Fibroblast of mammary gland (primary cell): ENCODE measurements at regions not wholly inside any gene's neighbourhood (a gene's known extent, or its start where the extent isn't known, plus 50 kb on each side); places are given as distances from the start of the nearest gene placed in this dataset.
"Not testable (repeated sequence)": the region's sequence is repeated elsewhere in the genome, so short reads cannot be mapped to it uniquely, and the experiment has no call there.

Experiments
- DNase-seq: peaks from one replicate; pipeline ENCODE4 v3.0.0-alpha.2; 2010; ENCODE audit warnings: low read depth
- H3K4me3 ChIP-seq: 2 replicates; pipeline ENCODE4 v1.5.1; 2011; ENCODE audit warnings: low read depth, mild to moderate bottlenecking, low read length, moderate library complexity; ENCODE audit not compliant: control insufficient read depth
- TF ChIP-seq, protein P1 (sequence below): conservative IDR thresholded peaks from 2 replicates; pipeline ENCODE4 v1.5.1; 2011; ENCODE audit warnings: low read depth, low read length, inconsistent platforms; ENCODE audit not compliant: control insufficient read depth, insufficient read depth

- no peak for DNase-seq
- TF ChIP-seq, protein P1, sequence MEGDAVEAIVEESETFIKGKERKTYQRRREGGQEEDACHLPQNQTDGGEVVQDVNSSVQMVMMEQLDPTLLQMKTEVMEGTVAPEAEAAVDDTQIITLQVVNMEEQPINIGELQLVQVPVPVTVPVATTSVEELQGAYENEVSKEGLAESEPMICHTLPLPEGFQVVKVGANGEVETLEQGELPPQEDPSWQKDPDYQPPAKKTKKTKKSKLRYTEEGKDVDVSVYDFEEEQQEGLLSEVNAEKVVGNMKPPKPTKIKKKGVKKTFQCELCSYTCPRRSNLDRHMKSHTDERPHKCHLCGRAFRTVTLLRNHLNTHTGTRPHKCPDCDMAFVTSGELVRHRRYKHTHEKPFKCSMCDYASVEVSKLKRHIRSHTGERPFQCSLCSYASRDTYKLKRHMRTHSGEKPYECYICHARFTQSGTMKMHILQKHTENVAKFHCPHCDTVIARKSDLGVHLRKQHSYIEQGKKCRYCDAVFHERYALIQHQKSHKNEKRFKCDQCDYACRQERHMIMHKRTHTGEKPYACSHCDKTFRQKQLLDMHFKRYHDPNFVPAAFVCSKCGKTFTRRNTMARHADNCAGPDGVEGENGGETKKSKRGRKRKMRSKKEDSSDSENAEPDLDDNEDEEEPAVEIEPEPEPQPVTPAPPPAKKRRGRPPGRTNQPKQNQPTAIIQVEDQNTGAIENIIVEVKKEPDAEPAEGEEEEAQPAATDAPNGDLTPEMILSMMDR: no peak
- H3K4me3 ChIP-seq: no peak overlapping the region
These were observed 506.8 kb upstream of the AUTS2 start for GRCh38 chr7:69091521-69091920.

GRCh38 chr7:69095127-69095526 lies 503.1 kb upstream of the AUTS2 start:
- TF ChIP-seq, protein P1: no peak
- DNase-seq: no peak
- H3K4me3 ChIP-seq: no peak overlapping the region

- TF ChIP-seq, protein P1: no peak
- no peak overlapping the region for H3K4me3 ChIP-seq
- DNase-seq: no peak
These were observed 502.6 kb upstream of the AUTS2 start for GRCh38 chr7:69095649-69096048.

DNA sequence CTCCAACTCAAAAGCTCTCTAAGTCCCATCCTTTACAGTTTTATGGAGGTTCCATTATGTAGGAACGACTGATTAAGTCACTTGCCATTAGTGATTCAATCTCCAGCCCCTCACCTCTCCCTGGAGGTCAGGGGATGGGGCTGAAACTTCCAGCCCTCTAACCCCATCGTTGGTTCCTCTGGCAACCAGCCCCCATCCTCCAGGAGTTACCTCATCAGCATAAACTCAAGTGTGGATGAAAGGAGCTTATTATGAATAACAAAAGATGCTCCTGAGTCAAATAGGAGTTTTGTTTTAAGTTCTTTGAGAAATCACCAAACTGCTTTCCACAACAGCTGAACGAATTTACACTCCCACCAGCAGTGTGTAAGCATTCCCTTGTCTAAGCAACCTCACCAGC lies 494.3 kb upstream of the AUTS2 start:
- TF ChIP-seq, protein P1: no peak
- H3K4me3 ChIP-seq: no peak overlapping the region
- no peak for DNase-seq

- no peak for DNase-seq
- TF ChIP-seq, protein P1: no peak
- H3K4me3 ChIP-seq: no peak overlapping the region
These were observed 493.2 kb upstream of the AUTS2 start for GRCh38 chr7:69105092-69105491.

DNA sequence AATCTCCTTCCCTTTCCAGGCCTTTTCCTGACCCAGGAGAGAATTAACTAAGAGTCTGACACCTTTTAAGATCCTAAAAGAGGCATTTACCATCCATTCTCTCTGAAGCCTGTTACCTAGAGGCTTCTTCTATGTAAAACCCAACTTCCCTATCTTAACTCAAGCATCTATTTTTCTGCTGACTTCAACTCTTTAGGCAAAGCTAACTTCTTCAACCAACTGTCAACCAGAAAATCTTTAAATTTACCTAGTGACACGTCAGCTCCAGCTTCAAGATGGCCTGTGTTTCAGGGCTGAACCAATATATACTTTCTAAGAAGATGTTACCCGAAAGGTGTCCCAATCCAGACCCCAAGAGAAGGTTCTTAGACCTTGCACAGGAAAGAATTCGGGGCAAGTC lies 492.3 kb upstream of the AUTS2 start:
- TF ChIP-seq, protein P1: no peak
- no peak for DNase-seq
- H3K4me3 ChIP-seq: no peak overlapping the region

DNA sequence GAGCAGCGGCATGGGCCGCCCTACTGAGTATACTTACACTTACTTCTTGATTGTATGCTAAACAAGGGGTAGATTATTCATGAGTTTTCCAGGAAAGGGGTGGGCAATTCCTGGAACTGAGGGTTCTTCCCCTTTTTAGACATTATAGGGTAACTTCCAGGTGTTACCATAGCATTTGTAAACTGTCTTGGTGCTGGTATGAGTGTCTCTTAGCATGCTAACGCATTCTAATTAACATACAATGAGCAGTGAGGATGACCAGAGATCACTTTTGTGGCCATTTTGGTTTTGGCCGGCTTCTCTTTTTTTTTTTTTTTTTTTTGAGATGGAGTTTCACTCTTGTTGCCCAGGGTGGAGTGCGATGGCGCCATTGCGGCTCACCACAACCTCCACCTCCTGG lies 491.8 kb upstream of the AUTS2 start:
- not testable (repeated sequence) for H3K4me3 ChIP-seq, DNase-seq

GRCh38 chr7:69106946-69107345 lies 491.3 kb upstream of the AUTS2 start:
- not testable (repeated sequence) for DNase-seq, H3K4me3 ChIP-seq
